ENCODE measurements at regions not wholly inside any gene's neighbourhood (a gene's known extent, or its start where the extent isn't known, plus 50 kb on each side); places are given as distances from the start of the nearest gene placed in this dataset.

DNA sequence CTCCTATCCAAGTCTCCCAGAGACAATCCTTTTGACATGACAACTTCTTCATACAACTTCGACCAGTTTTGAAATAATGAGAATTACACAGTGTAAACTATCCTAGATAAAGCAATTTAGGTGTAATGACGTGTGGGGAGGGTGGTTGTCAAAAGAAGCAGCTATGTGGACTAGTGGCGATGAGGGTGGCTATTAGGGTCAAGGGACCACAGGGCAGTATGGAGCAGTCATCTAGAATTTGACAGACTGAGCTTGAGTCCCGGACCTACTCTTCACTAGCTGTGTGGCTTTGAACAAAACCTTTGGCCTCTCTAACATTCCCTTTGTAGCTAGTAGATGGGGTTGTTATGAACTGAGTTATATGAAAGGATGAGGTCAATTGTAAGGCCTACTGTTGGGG is 247.1 kb downstream of the HAPSTR1 start:
- in situ Hi-C loops (cut with MboI) (no loop called here), intact Hi-C loops (cut with micrococcal nuclease) (no loop called here)
- Histone ChIP-seq H3K4me3 (no peak overlapping the region), H3K9ac (ENCODE audit: insufficient read depth in 1 of 2, low read depth in 2 of 2, low read length in 2 of 2) (no peak overlapping the region), H3K9me3 (replicated peaks; ENCODE audit: control insufficient read depth, insufficient read depth, low read depth, low read length) (no peaks in the 10 kb centered on the region), H3K36me3 (ENCODE audit: control insufficient read depth, insufficient read depth, low read length) (no peaks in the 10 kb centered on the region), H3K79me2 (ENCODE audit: control insufficient read depth, insufficient read depth, low read length) (no peaks in the 10 kb centered on the region), H4K20me1 (replicated peaks; ENCODE audit: control insufficient read depth, insufficient read depth, low read length) (no peaks in the 10 kb centered on the region), H3K27me3 (ENCODE audit: control insufficient read depth in 2 of 2, insufficient read depth in 2 of 2, low read length in 2 of 2) (peaks cover 3 to 4% of the 10 kb centered on the region in 2 experiments; a peak in 3 of 5 replicates), H2AFZ (ENCODE audit: low read depth, low read length) (no peak overlapping the region), H3K4me1 (replicated peaks in 1 of 2; ENCODE audit: control insufficient read depth in 2 of 2, insufficient read depth in 2 of 2, low read length in 2 of 2) (no peaks in the 10 kb centered on the region), H3K27ac (ENCODE audit: extremely low read depth, low read depth, low read length) (no peak overlapping the region), H3K9me1 (ENCODE audit: control insufficient read depth, insufficient read depth, low read length) (no peaks in the 10 kb centered on the region), H3K4me2 (ENCODE audit: insufficient read depth, low read length) (no peak overlapping the region)
- FAIRE-seq = no peak
- no TSS peak for BruUV-seq (replicated peaks)
- POLR2A ChIA-PET = interaction anchor here (1.2 kb wide), 1 partner anchor 40 kb away, joined by 5 read pairs; no protein-coding TSS in a partner anchor
- 0% methylated on average over 4 of the region's 4 CpGs for WGBS (ENCODE audit: insufficient coverage, low coverage, missing lambda C conversion rate)
- no peak for DNase-seq (ENCODE audit: extremely low read depth in 1 of 4, low spot score in 3 of 4)
- CTCF ChIA-PET (ENCODE audit: low intra/inter-chr PET ratio) = no interaction called here
- no peak for ATAC-seq
- TF ChIP-seq ZNF184 (CRISPR knock-in tag; IDR thresholded peaks at IDR 0.05) (no peak), TRIM24 (IDR thresholded peaks at IDR 0.05) (no peak), ELF1 (tag; IDR thresholded peaks at IDR 0.05) (no peak), EP400 (IDR thresholded peaks at IDR 0.05) (no peak), GTF2A2 (tag; IDR thresholded peaks at IDR 0.05) (no peak), ZNF644 (tag; IDR thresholded peaks at IDR 0.05; ENCODE audit: low read depth) (no peak)
- TF ChIP-seq, protein P1, sequence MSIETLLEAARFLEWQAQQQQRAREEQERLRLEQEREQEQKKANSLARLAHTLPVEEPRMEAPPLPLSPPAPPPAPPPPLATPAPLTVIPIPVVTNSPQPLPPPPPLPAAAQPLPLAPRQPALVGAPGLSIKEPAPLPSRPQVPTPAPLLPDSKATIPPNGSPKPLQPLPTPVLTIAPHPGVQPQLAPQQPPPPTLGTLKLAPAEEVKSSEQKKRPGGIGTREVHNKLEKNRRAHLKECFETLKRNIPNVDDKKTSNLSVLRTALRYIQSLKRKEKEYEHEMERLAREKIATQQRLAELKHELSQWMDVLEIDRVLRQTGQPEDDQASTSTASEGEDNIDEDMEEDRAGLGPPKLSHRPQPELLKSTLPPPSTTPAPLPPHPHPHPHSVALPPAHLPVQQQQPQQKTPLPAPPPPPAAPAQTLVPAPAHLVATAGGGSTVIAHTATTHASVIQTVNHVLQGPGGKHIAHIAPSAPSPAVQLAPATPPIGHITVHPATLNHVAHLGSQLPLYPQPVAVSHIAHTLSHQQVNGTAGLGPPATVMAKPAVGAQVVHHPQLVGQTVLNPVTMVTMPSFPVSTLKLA (conservative IDR thresholded peaks at IDR 0.05) = no peak
- TF ChIP-seq, protein P2, sequence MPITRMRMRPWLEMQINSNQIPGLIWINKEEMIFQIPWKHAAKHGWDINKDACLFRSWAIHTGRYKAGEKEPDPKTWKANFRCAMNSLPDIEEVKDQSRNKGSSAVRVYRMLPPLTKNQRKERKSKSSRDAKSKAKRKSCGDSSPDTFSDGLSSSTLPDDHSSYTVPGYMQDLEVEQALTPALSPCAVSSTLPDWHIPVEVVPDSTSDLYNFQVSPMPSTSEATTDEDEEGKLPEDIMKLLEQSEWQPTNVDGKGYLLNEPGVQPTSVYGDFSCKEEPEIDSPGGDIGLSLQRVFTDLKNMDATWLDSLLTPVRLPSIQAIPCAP (CRISPR knock-in tag; IDR thresholded peaks at IDR 0.05; ENCODE audit: borderline replicate concordance) = no peak
- TF ChIP-seq, protein P3, sequence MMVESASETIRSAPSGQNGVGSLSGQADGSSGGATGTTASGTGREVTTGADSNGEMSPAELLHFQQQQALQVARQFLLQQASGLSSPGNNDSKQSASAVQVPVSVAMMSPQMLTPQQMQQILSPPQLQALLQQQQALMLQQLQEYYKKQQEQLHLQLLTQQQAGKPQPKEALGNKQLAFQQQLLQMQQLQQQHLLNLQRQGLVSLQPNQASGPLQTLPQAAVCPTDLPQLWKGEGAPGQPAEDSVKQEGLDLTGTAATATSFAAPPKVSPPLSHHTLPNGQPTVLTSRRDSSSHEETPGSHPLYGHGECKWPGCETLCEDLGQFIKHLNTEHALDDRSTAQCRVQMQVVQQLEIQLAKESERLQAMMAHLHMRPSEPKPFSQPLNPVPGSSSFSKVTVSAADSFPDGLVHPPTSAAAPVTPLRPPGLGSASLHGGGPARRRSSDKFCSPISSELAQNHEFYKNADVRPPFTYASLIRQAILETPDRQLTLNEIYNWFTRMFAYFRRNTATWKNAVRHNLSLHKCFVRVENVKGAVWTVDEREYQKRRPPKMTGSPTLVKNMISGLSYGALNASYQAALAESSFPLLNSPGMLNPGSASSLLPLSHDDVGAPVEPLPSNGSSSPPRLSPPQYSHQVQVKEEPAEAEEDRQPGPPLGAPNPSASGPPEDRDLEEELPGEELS (CRISPR knock-in tag; IDR thresholded peaks at IDR 0.05; ENCODE audit: borderline replicate concordance) = no peak
- TF ChIP-seq, protein P4, sequence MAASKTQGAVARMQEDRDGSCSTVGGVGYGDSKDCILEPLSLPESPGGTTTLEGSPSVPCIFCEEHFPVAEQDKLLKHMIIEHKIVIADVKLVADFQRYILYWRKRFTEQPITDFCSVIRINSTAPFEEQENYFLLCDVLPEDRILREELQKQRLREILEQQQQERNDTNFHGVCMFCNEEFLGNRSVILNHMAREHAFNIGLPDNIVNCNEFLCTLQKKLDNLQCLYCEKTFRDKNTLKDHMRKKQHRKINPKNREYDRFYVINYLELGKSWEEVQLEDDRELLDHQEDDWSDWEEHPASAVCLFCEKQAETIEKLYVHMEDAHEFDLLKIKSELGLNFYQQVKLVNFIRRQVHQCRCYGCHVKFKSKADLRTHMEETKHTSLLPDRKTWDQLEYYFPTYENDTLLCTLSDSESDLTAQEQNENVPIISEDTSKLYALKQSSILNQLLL (CRISPR knock-in tag; IDR thresholded peaks at IDR 0.05; ENCODE audit: borderline replicate concordance) = no peak
- TF ChIP-seq, protein P5, sequence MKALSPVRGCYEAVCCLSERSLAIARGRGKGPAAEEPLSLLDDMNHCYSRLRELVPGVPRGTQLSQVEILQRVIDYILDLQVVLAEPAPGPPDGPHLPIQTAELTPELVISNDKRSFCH (CRISPR knock-in tag; IDR thresholded peaks at IDR 0.05) = no peak
- TF ChIP-seq, protein P5 (tag; IDR thresholded peaks at IDR 0.05) = no peak
